HG02798 (cell line): ENCODE measurements at regions not wholly inside any gene's neighbourhood (a gene's known extent, or its start where the extent isn't known, plus 50 kb on each side); places are given as distances from the start of the nearest gene placed in this dataset.
"Not testable (repeated sequence)": the region's sequence is repeated elsewhere in the genome, so short reads cannot be mapped to it uniquely, and the experiment has no call there.

ENCODE experiments used
- ATAC-seq: cut with Tn5 transposase; IDR thresholded peaks from one replicate; pipeline ENCODE4 v1.9.1; 2021; ENCODE audit warnings: mild to moderate bottlenecking; ENCODE audit not compliant: unreplicated experiment, poor library complexity

- ATAC-seq = no peak
Observed at GRCh38 chr11:45414088-45414487, 127.9 kb upstream of the SYT13 start.

- no peak for ATAC-seq
Observed at GRCh38 chr11:45413156-45413858, 127.2 kb upstream of the SYT13 start.

- ATAC-seq = no peak
Observed at GRCh38 chr11:45412521-45412920, 126.4 kb upstream of the SYT13 start.

GRCh38 chr11:45412051-45412471 lies 125.9 kb upstream of the SYT13 start:
- no peak for ATAC-seq

GRCh38 chr11:45411228-45411946 lies 125.2 kb upstream of the SYT13 start:
- ATAC-seq = no peak

- no peak for ATAC-seq
Observed at GRCh38 chr11:45410391-45411227, 124.5 kb upstream of the SYT13 start.

- no peak for ATAC-seq
Observed at GRCh38 chr11:45409587-45409986, 123.4 kb upstream of the SYT13 start.

GRCh38 chr11:45407226-45407625 lies 121.1 kb upstream of the SYT13 start:
- ATAC-seq = no peak

GRCh38 chr11:45405916-45406670 lies 120.0 kb upstream of the SYT13 start:
- ATAC-seq = no peak

- not testable (repeated sequence) for ATAC-seq
Observed at GRCh38 chr11:45403521-45403920, 117.4 kb upstream of the SYT13 start.

- no peak for ATAC-seq
Observed at GRCh38 chr11:45402049-45402630, 116.0 kb upstream of the SYT13 start.

GRCh38 chr11:45400591-45400990 lies 114.5 kb upstream of the SYT13 start:
- no peak for ATAC-seq

GRCh38 chr11:45399166-45399565 lies 113.0 kb upstream of the SYT13 start:
- no peak for ATAC-seq

- no peak for ATAC-seq
Observed at GRCh38 chr11:45398325-45398724, 112.2 kb upstream of the SYT13 start.

- ATAC-seq = no peak
Observed at GRCh38 chr11:45396394-45396793, 110.3 kb upstream of the SYT13 start.

- ATAC-seq = no peak
Observed at GRCh38 chr11:45395947-45396346, 109.8 kb upstream of the SYT13 start.

- ATAC-seq = no peak
Observed at GRCh38 chr11:45395421-45395820, 109.3 kb upstream of the SYT13 start.

- ATAC-seq = no peak
Observed at GRCh38 chr11:45394294-45395085, 108.3 kb upstream of the SYT13 start.

- ATAC-seq = no peak
Observed at GRCh38 chr11:45393826-45394225, 107.7 kb upstream of the SYT13 start.
